Epithelial cell of prostate (primary cell): ENCODE measurements at regions not wholly inside any gene's neighbourhood (a gene's known extent, or its start where the extent isn't known, plus 50 kb on each side); places are given as distances from the start of the nearest gene placed in this dataset.
"Not testable (repeated sequence)": the region's sequence is repeated elsewhere in the genome, so short reads cannot be mapped to it uniquely, and the experiment has no call there.

ENCODE experiments used
- DNase-seq: peaks from one replicate; pipeline ENCODE4 v3.0.0-alpha.2; 2011; ENCODE audit warnings: low read depth, low spot score
- H3K27ac ChIP-seq: fragments of 450-650 bp; 2 replicates; pipeline ENCODE4 v1.5.1; 2017; ENCODE audit warnings: mild to moderate bottlenecking

- not testable (repeated sequence) for DNase-seq, H3K27ac ChIP-seq
Observed at GRCh38 chr7:135872861-135873260, 104.3 kb downstream of the MTPN start.

GRCh38 chr7:135862586-135863340 is 114.2 kb upstream of the FAM180A start:
- no peak for DNase-seq
- H3K27ac ChIP-seq, result no peak overlapping the region

GRCh38 chr7:135859538-135859937 is 110.9 kb upstream of the FAM180A start:
- no peak for DNase-seq
- no peak overlapping the region for H3K27ac ChIP-seq

- no peak for DNase-seq
- H3K27ac ChIP-seq, result no peak overlapping the region
Observed at GRCh38 chr7:135858851-135859250, 110.2 kb upstream of the FAM180A start.

GRCh38 chr7:135858379-135858778 is 109.8 kb upstream of the FAM180A start:
- no peak overlapping the region for H3K27ac ChIP-seq
- DNase-seq, result no peak

- H3K27ac ChIP-seq, result no peak overlapping the region
- DNase-seq, result no peak
Observed at GRCh38 chr7:135857519-135858274, 109.1 kb upstream of the FAM180A start.

- H3K27ac ChIP-seq, result peak overlapping the region; percentile 42
- no peak for DNase-seq
Observed at GRCh38 chr7:135856356-135857144, 107.9 kb upstream of the FAM180A start.

GRCh38 chr7:135855846-135856245 is 107.2 kb upstream of the FAM180A start:
- H3K27ac ChIP-seq, result peak overlapping the region; percentile 42
- peak; percentile 49 for DNase-seq

GRCh38 chr7:135853499-135853898 is 104.9 kb upstream of the FAM180A start:
- peak; percentile 50 for DNase-seq

GRCh38 chr7:135853008-135853407 is 104.4 kb upstream of the FAM180A start:
- no peak for DNase-seq
- H3K27ac ChIP-seq, result peak overlapping the region; percentile 19

More at GRCh38 chr7:135853499-135853898, 104.9 kb upstream of the FAM180A start:
- H3K27ac ChIP-seq, result peak overlapping the region; percentile 19

- H3K27ac ChIP-seq, result no peak overlapping the region
- DNase-seq, result no peak
Observed at GRCh38 chr7:135847242-135847641, 98.6 kb upstream of the FAM180A start.

GRCh38 chr7:135846339-135846738 is 97.7 kb upstream of the FAM180A start:
- no peak overlapping the region for H3K27ac ChIP-seq
- DNase-seq, result no peak

- DNase-seq, result no peak
Observed at GRCh38 chr7:135845415-135846075, 96.9 kb upstream of the FAM180A start.

GRCh38 chr7:135844903-135845302 is 96.3 kb upstream of the FAM180A start:
- no peak overlapping the region for H3K27ac ChIP-seq
- DNase-seq, result no peak

More at GRCh38 chr7:135845415-135846075, 96.9 kb upstream of the FAM180A start:
- H3K27ac ChIP-seq, result peak overlapping the region; percentile 1

- DNase-seq, result no peak
- no peak overlapping the region for H3K27ac ChIP-seq
Observed at GRCh38 chr7:135843214-135843613, 94.6 kb upstream of the FAM180A start.

GRCh38 chr7:135842446-135843179 is 94.0 kb upstream of the FAM180A start:
- no peak overlapping the region for H3K27ac ChIP-seq
- no peak for DNase-seq

GRCh38 chr7:135840591-135840990 is 92.0 kb upstream of the FAM180A start:
- DNase-seq, result no peak
- H3K27ac ChIP-seq, result no peak overlapping the region

GRCh38 chr7:135837675-135838074 is 89.1 kb upstream of the FAM180A start:
- DNase-seq, result no peak
- no peak overlapping the region for H3K27ac ChIP-seq

- DNase-seq, result no peak
- no peak overlapping the region for H3K27ac ChIP-seq
Observed at GRCh38 chr7:135834266-135834665, 85.7 kb upstream of the FAM180A start.
